PC-9 (cell line): ENCODE measurements at regions not wholly inside any gene's neighbourhood (a gene's known extent, or its start where the extent isn't known, plus 50 kb on each side); places are given as distances from the start of the nearest gene placed in this dataset.

Source experiments
- EZH2 ChIP-seq: fragments of 200-600 bp; sonication (generic); IDR thresholded peaks from 2 replicates; pipeline ENCODE4 v1.8.0; 2017; ENCODE audit warnings: antibody characterized with exemption, low read depth
- TF ChIP-seq, protein P1 (sequence below): fragments of 200-600 bp; sonication (generic); conservative IDR thresholded peaks from 2 replicates; pipeline ENCODE4 v1.6.1; 2017; ENCODE audit warnings: mixed run types, antibody characterized with exemption, mild to moderate bottlenecking, moderate library complexity

DNA sequence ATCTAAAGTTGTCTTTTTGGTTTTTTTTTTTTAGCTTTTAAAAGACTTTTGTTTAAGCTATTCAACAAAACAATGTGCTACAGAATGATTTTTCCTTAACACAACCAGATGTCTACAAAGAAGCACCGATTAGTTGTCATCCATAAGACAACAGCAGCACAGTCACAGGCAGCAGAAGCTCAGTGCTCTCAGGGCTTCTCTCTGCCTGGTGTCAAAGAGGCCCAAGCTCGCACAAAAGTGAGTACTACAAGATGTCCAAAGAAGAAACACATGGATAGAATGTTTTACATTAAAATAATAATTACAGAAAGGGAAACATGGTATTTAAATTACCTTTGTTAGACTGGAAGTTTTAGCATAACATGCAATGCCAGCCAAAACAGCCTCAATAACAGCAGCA lies 81.6 kb downstream of the DNAAF9 start:
- TF ChIP-seq, protein P1, sequence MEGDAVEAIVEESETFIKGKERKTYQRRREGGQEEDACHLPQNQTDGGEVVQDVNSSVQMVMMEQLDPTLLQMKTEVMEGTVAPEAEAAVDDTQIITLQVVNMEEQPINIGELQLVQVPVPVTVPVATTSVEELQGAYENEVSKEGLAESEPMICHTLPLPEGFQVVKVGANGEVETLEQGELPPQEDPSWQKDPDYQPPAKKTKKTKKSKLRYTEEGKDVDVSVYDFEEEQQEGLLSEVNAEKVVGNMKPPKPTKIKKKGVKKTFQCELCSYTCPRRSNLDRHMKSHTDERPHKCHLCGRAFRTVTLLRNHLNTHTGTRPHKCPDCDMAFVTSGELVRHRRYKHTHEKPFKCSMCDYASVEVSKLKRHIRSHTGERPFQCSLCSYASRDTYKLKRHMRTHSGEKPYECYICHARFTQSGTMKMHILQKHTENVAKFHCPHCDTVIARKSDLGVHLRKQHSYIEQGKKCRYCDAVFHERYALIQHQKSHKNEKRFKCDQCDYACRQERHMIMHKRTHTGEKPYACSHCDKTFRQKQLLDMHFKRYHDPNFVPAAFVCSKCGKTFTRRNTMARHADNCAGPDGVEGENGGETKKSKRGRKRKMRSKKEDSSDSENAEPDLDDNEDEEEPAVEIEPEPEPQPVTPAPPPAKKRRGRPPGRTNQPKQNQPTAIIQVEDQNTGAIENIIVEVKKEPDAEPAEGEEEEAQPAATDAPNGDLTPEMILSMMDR = no peak
- no peak for TF ChIP-seq EZH2
